ENCODE measurements at regions not wholly inside any gene's neighbourhood (a gene's known extent, or its start where the extent isn't known, plus 50 kb on each side); places are given as distances from the start of the nearest gene placed in this dataset.

DNA sequence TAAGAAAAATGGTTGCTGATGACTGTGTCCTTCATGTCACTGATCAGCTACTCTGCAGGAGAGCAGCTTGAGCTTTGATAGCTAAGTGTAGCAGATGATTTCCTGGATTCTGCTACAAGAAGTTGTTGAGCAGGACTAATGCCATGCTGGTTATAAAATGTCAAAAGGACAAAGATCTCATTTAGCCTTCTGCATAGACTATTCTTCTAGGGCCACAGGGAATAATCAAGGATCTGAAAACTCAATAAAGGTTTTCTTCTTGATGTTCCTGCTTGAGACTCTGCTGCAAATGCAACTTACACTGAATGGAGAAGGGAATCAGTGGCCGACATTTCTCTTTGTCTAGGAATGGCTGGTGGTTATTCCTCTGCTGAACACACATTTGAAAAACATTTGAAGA lies 360.3 kb upstream of the PTCHD4 start:
- DNase-seq (ENCODE audit: low read depth): no peak
- TF ChIP-seq CTCF (conservative IDR thresholded peaks at IDR 0.05; ENCODE audit: low read depth, low read length): no peak
- H3K4me3 ChIP-seq (ENCODE audit: low read depth, low read length): no peak overlapping the region

DNA sequence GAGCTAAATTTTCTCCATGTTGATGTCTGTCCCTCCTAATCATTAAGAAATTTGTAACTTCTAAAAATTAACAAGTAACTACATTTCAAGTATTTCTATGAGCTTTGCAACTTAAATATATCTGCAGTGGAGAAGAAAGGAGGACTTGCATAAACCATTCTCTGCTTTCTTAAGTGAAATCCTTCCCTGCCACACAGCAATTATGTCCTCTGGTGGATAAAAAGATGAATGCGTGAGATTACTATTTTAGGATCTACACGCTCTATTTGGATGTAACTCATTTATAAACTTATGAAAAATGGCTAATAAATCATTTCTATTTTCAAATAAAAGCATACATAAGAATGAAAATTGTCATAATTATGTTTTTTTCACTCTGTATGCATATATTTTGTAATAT lies 338.0 kb upstream of the PTCHD4 start:
- DNase-seq (ENCODE audit: low read depth): peak; percentile 68
- H3K4me3 ChIP-seq (ENCODE audit: low read depth, low read length): no peak overlapping the region
- TF ChIP-seq CTCF (conservative IDR thresholded peaks at IDR 0.05; ENCODE audit: low read depth, low read length): peak; percentile 57

DNA sequence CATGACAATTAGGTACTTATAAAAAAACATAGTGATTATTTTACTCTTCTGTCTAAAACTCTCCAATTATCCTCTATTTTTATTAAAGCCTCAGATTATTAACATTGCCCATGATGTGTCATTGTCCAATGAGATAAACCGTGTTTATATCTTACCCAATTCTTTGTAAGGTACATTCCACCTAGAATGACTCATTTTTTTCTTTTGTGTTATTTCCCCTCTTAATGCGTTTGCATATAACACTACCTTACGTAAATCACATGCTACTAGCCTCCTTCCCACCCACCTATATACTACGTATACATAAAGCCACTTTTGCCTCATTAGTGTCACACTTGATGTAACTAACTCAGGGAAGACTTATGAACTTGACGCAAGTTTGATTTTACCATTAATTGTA lies 336.3 kb upstream of the PTCHD4 start:
- DNase-seq (ENCODE audit: low read depth): no peak
- H3K4me3 ChIP-seq (ENCODE audit: low read depth, low read length): no peak overlapping the region
- TF ChIP-seq CTCF (conservative IDR thresholded peaks at IDR 0.05; ENCODE audit: low read depth, low read length): no peak

GRCh38 chr6:48429610-48430009 lies 318.6 kb upstream of the PTCHD4 start:
- TF ChIP-seq CTCF (conservative IDR thresholded peaks at IDR 0.05; ENCODE audit: low read depth, low read length): no peak
- DNase-seq (ENCODE audit: low read depth): no peak
- H3K4me3 ChIP-seq (ENCODE audit: low read depth, low read length): no peak overlapping the region

GRCh38 chr6:48429021-48429420 lies 318.0 kb upstream of the PTCHD4 start:
- peak; percentile 39 for DNase-seq (ENCODE audit: low read depth)
- TF ChIP-seq CTCF (conservative IDR thresholded peaks at IDR 0.05; ENCODE audit: low read depth, low read length): no peak

DNA sequence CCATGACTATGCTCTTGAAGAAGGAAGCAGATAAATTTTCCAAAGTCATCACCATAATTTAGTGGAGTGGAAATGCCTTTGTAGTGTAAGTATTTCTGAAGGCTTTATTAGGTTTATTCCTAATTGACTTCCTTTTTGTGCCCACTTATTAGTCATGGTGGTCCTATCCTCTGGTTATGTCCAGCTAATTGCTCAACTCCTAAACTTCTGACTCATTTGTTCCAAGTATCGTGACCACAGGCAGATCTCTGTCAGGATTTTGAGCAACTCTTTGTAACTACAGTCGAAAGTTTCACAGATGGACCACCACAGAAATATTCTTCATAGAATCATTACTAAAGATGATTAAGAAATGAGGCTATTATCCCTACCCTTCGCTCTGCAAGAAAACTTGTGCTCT lies 315.6 kb upstream of the PTCHD4 start:
- TF ChIP-seq CTCF (conservative IDR thresholded peaks at IDR 0.05; ENCODE audit: low read depth, low read length): no peak
- H3K4me3 ChIP-seq (ENCODE audit: low read depth, low read length): no peak overlapping the region
- peak; percentile 96 for DNase-seq (ENCODE audit: low read depth)

More at GRCh38 chr6:48429021-48429420, 318.0 kb upstream of the PTCHD4 start:
- H3K4me3 ChIP-seq (ENCODE audit: low read depth, low read length): no peak overlapping the region

DNA sequence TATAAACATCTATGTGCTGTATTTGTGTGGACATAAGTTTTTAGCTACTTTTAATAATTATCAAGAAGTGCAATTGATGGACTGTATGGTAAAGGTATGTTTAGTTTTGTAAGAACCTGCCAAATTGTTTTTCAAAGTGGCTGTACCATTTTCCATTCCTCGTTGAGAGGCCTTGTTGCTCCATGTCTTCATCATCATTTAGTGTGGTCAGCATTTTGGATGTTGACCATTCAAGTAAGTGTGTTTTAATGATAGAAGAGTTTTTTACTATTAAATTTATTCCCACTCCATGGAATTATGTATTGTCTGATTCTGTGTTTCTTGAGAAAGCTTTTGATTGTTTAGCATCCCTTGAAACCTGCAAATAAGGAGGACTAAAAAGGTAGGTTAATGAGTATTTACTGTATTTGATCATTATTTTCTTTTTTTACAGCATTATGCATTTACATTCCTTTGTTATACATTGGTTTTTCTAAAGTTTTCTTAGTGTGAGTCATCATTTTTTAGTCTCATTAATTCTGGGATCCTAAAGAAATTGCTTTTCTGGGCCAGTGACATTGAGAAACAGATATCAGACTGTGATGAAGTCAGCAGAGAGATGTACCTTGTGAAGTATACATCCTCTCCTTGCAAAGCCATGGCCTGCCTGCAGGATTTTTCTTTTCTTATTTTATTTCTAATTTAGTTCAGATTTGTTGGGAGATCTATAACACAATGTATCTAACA lies 312.8 kb upstream of the PTCHD4 start:
- DNase-seq (ENCODE audit: low read depth): peak; percentile 68
- no peak overlapping the region for H3K4me3 ChIP-seq (ENCODE audit: low read depth, low read length)
- TF ChIP-seq CTCF (conservative IDR thresholded peaks at IDR 0.05; ENCODE audit: low read depth, low read length): no peak
